RWPE1 (cell line): ENCODE measurements at regions not wholly inside any gene's neighbourhood (a gene's known extent, or its start where the extent isn't known, plus 50 kb on each side); places are given as distances from the start of the nearest gene placed in this dataset.

ENCODE experiments used
- CTCF ChIA-PET: fragments of 350-600 bp; sonication (Branson Sonifier 250); formaldehyde crosslinking; extraction: SDS; loops from one replicate; lab custom pipeline; 2021; lab: Yijun Ruan, JAX
- POLR2A ChIA-PET: fragments of 400-600 bp; formaldehyde crosslinking; extraction: SDS; loops from one replicate; lab custom pipeline; 2020; ENCODE audit warnings: antibody characterized with exemption; ENCODE audit not compliant: low non-redundant PET; lab: Yijun Ruan, JAX
- DNase-seq: peaks from one replicate; pipeline ENCODE4 v3.0.0; 2012; ENCODE audit warnings: low spot score
- H3K27ac ChIP-seq: fragments of 450-650 bp; 2 replicates; pipeline ENCODE4 v1.5.1; 2017
- CTCF ChIP-seq: fragments of 450-650 bp; conservative IDR thresholded peaks from 2 replicates; pipeline ENCODE4 v1.5.1; 2017; ENCODE audit warnings: low read depth, mild to moderate bottlenecking

- H3K27ac ChIP-seq, result no peak overlapping the region
- DNase-seq, result peak; percentile 17
- ChIA-PET POLR2A (no interaction called here), CTCF (no interaction called here)
- TF ChIP-seq CTCF, result no peak
Measured at GRCh38 chr11:121933694-121934093, 182.3 kb downstream of the BLID start.

GRCh38 chr11:121933294-121933693, 182.7 kb downstream of the BLID start:
- H3K27ac ChIP-seq, result no peak overlapping the region
- CTCF ChIA-PET, result no interaction called here
- no peak for TF ChIP-seq CTCF
- POLR2A ChIA-PET, result no interaction called here
- no peak for DNase-seq

GRCh38 chr11:121932646-121933185, 183.3 kb downstream of the BLID start:
- no peak for TF ChIP-seq CTCF
- CTCF ChIA-PET, result no interaction called here
- DNase-seq, result no peak
- POLR2A ChIA-PET, result no interaction called here
- no peak overlapping the region for H3K27ac ChIP-seq

- CTCF ChIA-PET, result no interaction called here
Measured at GRCh38 chr11:121931748-121932352, 184.2 kb downstream of the BLID start.

GRCh38 chr11:121931121-121931520, 184.9 kb downstream of the BLID start:
- TF ChIP-seq CTCF, result no peak
- POLR2A ChIA-PET, result no interaction called here
- no peak overlapping the region for H3K27ac ChIP-seq
- no peak for DNase-seq
- CTCF ChIA-PET, result no interaction called here

More at GRCh38 chr11:121931748-121932352, 184.2 kb downstream of the BLID start:
- POLR2A ChIA-PET, result no interaction called here
- no peak for TF ChIP-seq CTCF
- DNase-seq, result no peak
- H3K27ac ChIP-seq, result no peak overlapping the region

GRCh38 chr11:121930004-121930965, 185.7 kb downstream of the BLID start:
- H3K27ac ChIP-seq, result no peak overlapping the region

More at GRCh38 chr11:121930004-121930965, 185.7 kb downstream of the BLID start:
- DNase-seq, result no peak
- ChIA-PET CTCF (no interaction called here), POLR2A (no interaction called here)
- no peak for TF ChIP-seq CTCF
